GM12878 (cell line): ENCODE measurements at regions not wholly inside any gene's neighbourhood (a gene's known extent, or its start where the extent isn't known, plus 50 kb on each side); places are given as distances from the start of the nearest gene placed in this dataset.

Source experiments
- ATAC-seq: fragments of 200-7000 bp; cut with Tn5 transposase; 3 replicates; pipeline ENCODE4 v1.9.1; 2020; ENCODE audit warnings: mild to moderate bottlenecking, moderate library complexity
- BruUV-seq: library from RNA; stranded (reverse); fragments of 400-500 nt; replicated peaks from 2 replicates; lab custom pipeline; 2021; lab: Mats Ljungman, UMichigan
- CTCF ChIA-PET: fragments of 300-600 bp; sonication (Branson Sonifier 250); formaldehyde crosslinking; extraction: SDS; loops from one replicate; lab custom pipeline; 2021; ENCODE audit warnings: inconsistent platforms; lab: Yijun Ruan, JAX
- POLR2A ChIA-PET: fragments of 350-600 bp; formaldehyde crosslinking; extraction: SDS; loops from one replicate; lab custom pipeline; 2021; ENCODE audit warnings: inconsistent platforms; lab: Charles Lee
- RAD21 ChIA-PET: fragments of 300-600 bp; sonication (Branson Sonifier 250); formaldehyde crosslinking; loops from one replicate; lab custom pipeline; 2023; ENCODE audit warnings: antibody characterized with exemption; ENCODE audit not compliant: unreplicated experiment; lab: Charles Lee
- SMC1A ChIA-PET: fragments of 300-600 bp; sonication (Branson Sonifier 250); formaldehyde crosslinking; loops from one replicate; lab custom pipeline; 2023; ENCODE audit not compliant: unreplicated experiment, uncharacterized antibody; lab: Charles Lee
- DNase-seq: peaks from one replicate; pipeline ENCODE4 v3.0.0-alpha.2; 2011; ENCODE audit warnings: low read depth, low spot score
- FAIRE-seq: peaks from 3 replicates; lab custom pipeline; 2011; peaks lifted over from hg19 to GRCh38; lab: Jason Lieb, UNC
- H2AFZ ChIP-seq: 2 replicates; pipeline ENCODE4 v1.6.0; 2011; ENCODE audit warnings: low read depth, low read length, control low read depth; ENCODE audit not compliant: control insufficient read depth
- H3K27ac ChIP-seq: 2 replicates; pipeline ENCODE4 v1.5.1; 2011; ENCODE audit warnings: control low read depth; ENCODE audit not compliant: control insufficient read depth, insufficient read depth
- H3K27me3 ChIP-seq, 2 experiments: replicated peaks in 1 of 2; 2 replicates each; pipeline versions ENCODE4 v1.6.0 to v1.6.1; 2011; ENCODE audit warnings: low read length in 1 of 2; ENCODE audit not compliant: control insufficient read depth in 2 of 2, insufficient read depth in 2 of 2
- H3K36me3 ChIP-seq, 2 experiments: 2 replicates each; pipeline ENCODE4 v1.5.1; 2011; ENCODE audit warnings: low read length in 1 of 2; ENCODE audit not compliant: control insufficient read depth in 2 of 2, insufficient read depth in 2 of 2
- H3K4me1 ChIP-seq: 2 replicates; pipeline ENCODE4 v1.6.1; 2011; ENCODE audit warnings: mild to moderate bottlenecking, low read length, moderate library complexity, mixed read lengths; ENCODE audit not compliant: control insufficient read depth, insufficient read depth
- H3K4me2 ChIP-seq: 2 replicates; pipeline ENCODE4 v1.6.0; 2011; ENCODE audit warnings: control low read depth; ENCODE audit not compliant: control insufficient read depth, insufficient read depth
- H3K4me3 ChIP-seq: fragments of 200-600 bp; sonication (generic); 2 replicates; pipeline ENCODE4 v1.5.1; 2016
- H3K79me2 ChIP-seq: 2 replicates; pipeline ENCODE4 v1.6.0; 2011; ENCODE audit warnings: low read length; ENCODE audit not compliant: control insufficient read depth, insufficient read depth
- H3K9ac ChIP-seq: 2 replicates; pipeline ENCODE4 v1.8.0; 2011; ENCODE audit warnings: low read length, control low read depth, mixed read lengths; ENCODE audit not compliant: control insufficient read depth, insufficient read depth
- H3K9me3 ChIP-seq: replicated peaks from 3 replicates; pipeline ENCODE4 v1.5.1; 2011; ENCODE audit warnings: mild to moderate bottlenecking, low read length; ENCODE audit not compliant: control insufficient read depth, insufficient read depth
- H4K20me1 ChIP-seq: 2 replicates; pipeline ENCODE4 v1.6.0; 2011; ENCODE audit not compliant: control insufficient read depth, insufficient read depth
- EED ChIP-seq: sonication (generic); IDR thresholded peaks from 2 replicates; pipeline ENCODE4 v1.6.1; 2016; ENCODE audit warnings: antibody characterized with exemption, low read depth
- ETV6 ChIP-seq, 2 experiments: fragments of 450-650 bp in 1 of 2; IDR thresholded peaks in 1 of 2; conservative IDR thresholded peaks in 1 of 2; 2 replicates each; pipeline ENCODE4 v1.6.1; 2014; ENCODE audit warnings: antibody characterized with exemption in 1 of 2, borderline replicate concordance in 1 of 2, low read depth in 1 of 2, mild to moderate bottlenecking in 1 of 2, moderate library complexity in 1 of 2
- FOXK2 ChIP-seq: fragments of 450-650 bp; IDR thresholded peaks from 2 replicates; pipeline ENCODE4 v1.6.1; 2017; ENCODE audit warnings: mild to moderate bottlenecking, moderate library complexity
- GABPA ChIP-seq: IDR thresholded peaks from 2 replicates; pipeline ENCODE4 v1.6.1; 2014; ENCODE audit warnings: antibody characterized with exemption, low read depth, mild to moderate bottlenecking, inconsistent platforms
- HDAC2 ChIP-seq: fragments of 200-600 bp; sonication (generic); IDR thresholded peaks from 2 replicates; pipeline ENCODE4 v1.6.1; 2017
- MTA2 ChIP-seq: fragments of 450-650 bp; IDR thresholded peaks from 2 replicates; pipeline ENCODE4 v1.6.1; 2016; ENCODE audit warnings: low read depth, mild to moderate bottlenecking, moderate library complexity
- SKIL ChIP-seq: fragments of 450-650 bp; IDR thresholded peaks from 2 replicates; pipeline ENCODE4 v1.6.1; 2017; ENCODE audit warnings: mild to moderate bottlenecking, low read depth, inconsistent platforms; ENCODE audit not compliant: poor library complexity, severe bottlenecking
- SREBF1 ChIP-seq: IDR thresholded peaks from 2 replicates; pipeline ENCODE4 v1.6.1; 2012; ENCODE audit warnings: mild to moderate bottlenecking, low read length
- WGBS: methylation state at CpG from one replicate; pipeline ENCODE4 v1.1.6; 2016; ENCODE audit warnings: low lambda C conversion rate; ENCODE audit not compliant: insufficient replicate concordance, insufficient coverage; ENCODE audit errors: missing lambda C conversion rate; 5-methylcytosine and 5-hydroxymethylcytosine counted together
- in situ Hi-C: fragments of 300-500 bp; cut with MboI; formaldehyde crosslinking; loops from 9 replicates; pipeline ENCODE4 v1.14.3; 2018; ENCODE audit warnings: mixed read lengths
- intact Hi-C: fragments of 100-400 bp; cut with micrococcal nuclease; formaldehyde crosslinking; loops from one replicate; pipeline ENCODE4 v1.14.2; 2022; ENCODE audit not compliant: unreplicated experiment

- Histone ChIP-seq H3K4me2 (no peak overlapping the region), H3K27ac (no peak overlapping the region), H4K20me1 (no peaks in the 10 kb centered on the region), H3K36me3 (no peaks in the 10 kb centered on the region), H3K27me3 (no peaks in the 10 kb centered on the region; a peak in 1 of 4 replicates), H3K9me3 (no peaks in the 10 kb centered on the region), H3K4me1 (peaks cover 10% of the 10 kb centered on the region), H3K4me3 (no peak overlapping the region), H3K79me2 (no peaks in the 10 kb centered on the region), H3K9ac (no peak overlapping the region), H2AFZ (no peak overlapping the region)
- 68% methylated on average over 8 of the region's 8 CpGs for WGBS
- DNase-seq (no peak), FAIRE-seq (no peak), ATAC-seq (no peak)
- ChIA-PET POLR2A (no interaction called here), SMC1A (no interaction called here), RAD21 (no interaction called here), CTCF (no interaction called here)
- no peak for TF ChIP-seq EED
- TF ChIP-seq SREBF1 = no peak
- no peak for TF ChIP-seq MTA2
- no peak for TF ChIP-seq SKIL
- no peak for TF ChIP-seq ETV6 (conservative IDR thresholded peaks at IDR 0.05 in 1 of 2, IDR thresholded peaks at IDR 0.05 in 1 of 2; ENCODE audit: borderline replicate concordance in 1 of 2, low read depth in 1 of 2)
- TF ChIP-seq HDAC2 = no peak
- no peak for TF ChIP-seq GABPA
- TF ChIP-seq FOXK2 = no peak
- in situ Hi-C loops = no loop called here
- intact Hi-C loops = no loop called here
- BruUV-seq = no TSS peak
Observed at GRCh38 chr7:47722126-47722525, 140.2 kb upstream of the TNS3 start.
